ENCODE measurements at regions not wholly inside any gene's neighbourhood (a gene's known extent, or its start where the extent isn't known, plus 50 kb on each side); places are given as distances from the start of the nearest gene placed in this dataset.

- TF ChIP-seq CTCF (IDR thresholded peaks at IDR 0.05 in 4 of 5, conservative IDR thresholded peaks at IDR 0.05 in 1 of 5) (no peak), POLR2A (IDR thresholded peaks at IDR 0.05) (no peak)
Observed at GRCh38 chr10:124204726-124205125, 111.3 kb upstream of the CHST15 start.

All from gastrocnemius medialis (tissue), 4 donors.